ENCODE measurements at regions not wholly inside any gene's neighbourhood (a gene's known extent, or its start where the extent isn't known, plus 50 kb on each side); places are given as distances from the start of the nearest gene placed in this dataset.

DNA sequence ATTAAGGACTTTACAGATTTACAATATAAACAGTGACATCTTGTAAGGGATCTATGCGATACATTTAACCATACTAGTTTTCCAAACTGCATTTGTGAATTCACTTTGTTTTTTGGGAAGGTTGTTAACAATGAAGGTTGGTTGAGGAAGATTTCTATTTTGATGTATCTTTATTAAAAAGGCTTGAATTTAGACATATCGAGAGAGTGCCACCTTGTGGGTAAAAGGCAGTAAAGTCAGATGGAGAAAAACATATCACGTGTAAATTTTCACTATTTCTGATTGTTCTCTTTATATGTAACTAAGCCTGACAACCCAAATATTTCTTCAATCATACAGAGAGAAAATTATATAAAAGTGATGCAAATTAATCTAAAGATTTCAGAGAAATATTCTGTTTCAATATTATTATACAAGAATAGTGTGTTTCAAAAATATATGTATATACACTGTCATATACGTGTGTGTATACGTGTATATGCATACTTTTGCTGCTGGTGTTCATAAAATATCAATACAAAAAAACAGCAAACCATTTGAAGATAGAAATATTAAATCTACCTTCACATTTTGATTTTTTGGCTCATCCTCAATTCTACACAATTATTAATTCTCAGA, 988.6 kb downstream of the SORCS1 start:
- no peak for DNase-seq

DNA sequence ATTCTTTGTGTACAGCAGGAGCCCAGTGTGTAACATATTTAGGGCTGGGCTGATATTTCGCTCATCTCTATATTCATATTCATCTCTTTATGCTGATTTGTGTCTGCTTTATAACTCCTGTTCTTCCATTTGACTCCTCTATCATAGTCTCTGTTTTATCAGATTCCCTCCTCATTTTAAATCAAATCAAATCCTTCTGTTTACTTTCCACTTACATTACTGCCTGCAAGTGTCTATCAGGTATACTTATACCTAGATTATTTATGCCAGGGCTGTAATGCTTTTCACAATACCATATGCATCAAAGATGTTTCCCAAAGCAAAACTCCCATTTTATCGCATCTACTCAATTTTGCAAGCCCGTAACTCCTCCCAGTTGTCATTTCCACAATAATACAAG, 990.7 kb downstream of the SORCS1 start:
- DNase-seq: no peak

DNA sequence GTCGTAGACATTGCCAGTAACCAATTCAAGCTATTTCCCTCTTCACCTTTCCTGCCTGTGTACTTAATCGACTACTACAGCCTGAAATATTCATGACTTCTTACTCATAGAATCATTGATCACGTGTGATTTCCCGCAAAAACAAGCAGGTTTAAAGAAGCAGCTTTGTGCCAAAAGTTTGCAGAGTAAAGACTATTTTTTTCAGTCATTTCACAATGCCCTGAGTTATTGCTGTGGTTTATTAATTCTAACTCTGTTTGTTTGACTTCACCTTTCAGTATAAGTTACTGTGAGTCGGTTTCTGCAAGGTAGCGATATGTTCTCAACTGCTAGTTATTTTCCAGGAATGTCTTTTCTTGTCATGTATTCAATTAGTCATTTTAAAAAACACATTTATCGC, 995.3 kb downstream of the SORCS1 start:
- DNase-seq: no peak

DNA sequence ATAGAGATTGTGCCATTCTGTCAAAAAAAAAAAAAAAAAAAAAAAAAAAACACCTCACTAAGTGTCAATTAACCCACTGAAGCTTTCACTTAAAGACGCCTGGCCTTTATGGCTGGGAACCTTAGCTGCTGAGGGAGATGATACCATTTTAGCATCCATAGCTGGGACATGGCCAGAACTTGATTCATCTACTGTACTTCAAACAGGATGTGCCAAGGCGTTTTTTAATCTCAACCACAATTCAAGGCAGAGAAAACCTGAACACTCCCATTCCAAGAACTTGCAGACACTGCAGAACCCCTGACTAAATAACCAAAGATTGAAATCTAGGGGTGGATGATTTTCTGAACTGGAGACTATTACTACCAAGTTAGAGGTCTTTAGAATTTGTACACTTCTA, 996.6 kb downstream of the SORCS1 start:
- DNase-seq: no peak

DNA sequence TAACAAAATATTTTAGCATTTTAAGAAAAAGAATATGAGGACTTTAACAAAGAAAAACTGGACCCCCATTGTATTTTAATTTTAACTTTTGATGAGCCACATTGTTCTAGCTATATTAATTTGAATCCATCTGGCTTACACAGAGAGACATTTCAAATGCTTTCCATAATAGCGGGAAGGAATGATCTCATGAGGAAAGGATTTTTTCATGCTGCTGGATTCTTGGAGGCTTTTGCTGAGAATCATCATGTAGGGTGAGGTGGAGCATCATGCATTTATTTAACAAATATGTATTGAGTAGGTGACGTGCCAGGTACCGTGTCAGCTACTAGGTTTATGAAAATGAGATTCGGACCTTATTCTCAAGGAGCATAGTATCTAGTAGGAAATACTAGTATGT, 1006.3 kb downstream of the SORCS1 start:
- DNase-seq: no peak

DNA sequence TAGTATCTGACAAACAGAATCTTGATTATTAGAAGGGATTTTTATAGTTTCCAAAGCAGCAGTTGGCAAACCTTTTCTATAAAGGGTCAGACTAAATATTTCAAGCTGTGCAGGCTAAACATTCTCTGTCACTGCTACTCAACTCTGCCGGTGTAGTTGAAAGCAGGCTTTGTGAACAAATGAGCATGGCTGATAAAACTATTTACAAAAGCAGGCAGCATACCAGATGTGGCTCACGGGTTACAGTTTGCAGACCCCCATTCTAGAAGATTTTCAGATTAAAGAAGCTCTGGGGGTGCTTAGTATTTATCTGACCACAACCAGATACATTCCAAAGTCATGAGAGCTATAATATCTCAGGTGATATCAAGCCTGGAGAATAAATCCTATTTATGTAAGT, 1017.5 kb downstream of the SORCS1 start:
- DNase-seq: no peak

DNA sequence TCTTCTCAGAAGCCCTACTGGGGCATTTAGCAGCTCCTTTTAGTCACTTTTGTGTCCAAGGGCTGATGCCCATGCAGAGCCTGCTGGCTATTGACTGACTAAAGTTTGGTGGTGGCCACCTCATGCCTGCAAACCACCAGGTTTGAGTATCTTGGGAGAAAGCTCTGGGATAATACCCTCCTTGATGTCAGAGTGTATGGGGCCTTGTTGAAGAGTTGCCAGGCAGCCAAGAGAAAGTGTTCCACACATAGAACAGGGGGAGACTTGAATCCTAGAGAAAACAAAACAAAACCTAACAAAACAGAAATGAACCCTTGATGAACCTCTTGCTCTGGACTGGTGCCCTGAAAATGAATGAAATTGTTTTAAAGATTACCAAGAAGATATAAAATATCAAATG, 1024.6 kb downstream of the SORCS1 start:
- DNase-seq: no peak

DNA sequence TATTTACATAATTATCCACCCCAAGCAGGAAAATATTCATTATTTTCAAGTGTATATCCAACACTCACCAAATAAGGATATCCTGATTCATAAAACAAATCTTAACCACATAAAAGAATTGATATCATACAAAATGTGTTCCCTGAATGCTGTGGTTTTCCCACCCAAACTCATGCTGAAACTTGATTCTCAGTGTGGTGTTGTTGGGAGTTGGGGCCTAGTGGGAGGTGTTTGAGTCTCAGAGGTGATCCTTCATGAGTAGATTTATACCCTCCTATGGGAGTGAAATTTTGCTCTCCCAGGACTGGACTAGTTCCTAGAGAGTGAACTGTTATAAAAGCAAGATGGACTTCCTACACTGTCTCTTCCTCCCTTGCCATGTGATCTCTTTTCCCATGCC, 1028.3 kb downstream of the SORCS1 start:
- DNase-seq: no peak

DNA sequence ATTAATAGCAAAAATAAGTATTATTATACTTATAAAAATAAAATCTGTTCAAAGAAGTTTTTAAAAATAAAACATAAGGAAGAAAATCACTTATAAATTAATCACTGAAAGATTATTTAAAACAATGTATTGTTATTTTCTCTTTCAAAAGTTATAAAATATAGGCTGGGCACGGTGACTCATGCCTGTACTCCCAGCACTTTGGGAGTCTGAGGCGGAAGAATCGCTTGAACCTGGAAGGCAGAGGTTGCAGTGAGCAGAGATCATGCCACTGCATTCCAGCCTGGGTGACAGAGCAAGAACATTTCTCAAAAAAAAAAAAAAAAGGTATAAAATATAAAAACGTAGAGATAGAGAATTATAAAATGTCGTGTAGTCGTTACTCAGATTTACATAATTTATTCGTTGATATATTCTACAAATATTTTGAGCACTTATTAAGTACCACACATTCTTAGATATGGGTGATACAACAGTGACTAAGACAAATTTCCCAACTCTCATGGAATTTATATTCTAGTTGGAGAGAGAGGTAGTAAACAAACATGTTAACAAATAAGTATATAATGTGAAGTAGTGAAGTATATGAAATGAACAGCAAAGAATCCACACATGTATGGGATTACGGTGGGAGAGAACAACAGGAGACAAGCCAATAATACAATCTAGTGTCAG, 1030.0 kb downstream of the SORCS1 start:
- no peak for DNase-seq

DNA sequence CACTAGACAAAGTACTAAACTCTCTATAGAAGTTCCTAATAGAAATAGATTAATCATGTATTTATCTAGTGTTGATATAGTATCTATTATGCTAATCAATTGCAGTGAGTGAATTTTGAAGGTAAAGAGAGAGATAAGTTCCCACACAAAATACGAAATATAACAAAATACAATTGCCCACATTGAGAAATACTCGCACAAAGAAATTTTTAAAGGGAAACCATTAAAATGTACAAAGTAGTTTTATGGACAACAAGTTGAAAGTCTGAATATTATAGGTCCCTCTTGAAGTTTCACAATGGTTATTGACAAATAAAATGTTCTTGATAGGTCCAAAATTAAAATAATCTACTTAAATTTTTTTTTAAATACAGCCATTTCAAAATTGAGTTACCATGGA, 1031.1 kb downstream of the SORCS1 start:
- no peak for DNase-seq

DNA sequence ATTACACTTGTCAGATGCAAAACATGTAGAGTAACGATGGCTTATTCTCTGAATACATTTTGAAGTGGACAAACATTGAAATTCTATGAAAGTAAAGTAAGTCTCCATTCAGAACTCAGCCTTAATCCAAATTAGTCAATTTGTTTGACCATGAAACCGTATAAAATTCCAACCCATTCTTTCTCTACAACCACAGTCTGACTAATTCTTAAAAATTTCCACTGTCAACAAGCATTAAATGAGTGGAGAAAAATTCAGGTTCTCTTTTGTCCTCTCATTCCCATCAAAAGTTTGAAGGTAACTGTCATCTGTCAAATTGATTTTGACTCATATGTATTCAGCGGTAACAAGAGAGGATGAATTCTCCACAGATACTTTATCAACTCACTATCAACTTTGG, 1031.5 kb downstream of the SORCS1 start:
- no peak for DNase-seq

DNA sequence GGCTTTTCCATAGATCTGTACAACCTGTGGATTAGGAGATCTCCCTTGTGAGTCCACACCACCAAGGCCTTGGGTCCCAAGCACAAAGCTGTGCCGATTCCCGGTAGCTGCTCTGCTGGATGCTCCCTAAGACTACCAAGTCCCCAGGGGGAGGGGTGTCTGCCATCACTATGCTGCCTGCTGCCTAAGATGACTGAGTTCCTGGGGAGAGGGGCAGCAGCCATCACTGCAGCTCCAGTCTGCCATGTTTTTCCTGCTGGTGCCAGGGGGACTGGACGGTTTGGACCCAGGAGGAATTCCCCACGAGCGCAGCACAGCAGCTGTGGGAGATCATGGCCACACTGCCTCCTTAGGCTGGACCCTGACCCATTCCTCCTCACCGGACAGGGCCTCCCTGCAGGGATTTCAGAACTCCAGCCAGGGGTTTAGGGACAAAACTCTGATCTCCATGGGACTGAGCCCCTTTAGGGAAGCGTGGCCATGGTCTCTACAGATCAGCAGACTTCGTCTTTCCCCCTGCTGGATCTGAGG, 1049.8 kb downstream of the SORCS1 start:
- no peak for DNase-seq

DNA sequence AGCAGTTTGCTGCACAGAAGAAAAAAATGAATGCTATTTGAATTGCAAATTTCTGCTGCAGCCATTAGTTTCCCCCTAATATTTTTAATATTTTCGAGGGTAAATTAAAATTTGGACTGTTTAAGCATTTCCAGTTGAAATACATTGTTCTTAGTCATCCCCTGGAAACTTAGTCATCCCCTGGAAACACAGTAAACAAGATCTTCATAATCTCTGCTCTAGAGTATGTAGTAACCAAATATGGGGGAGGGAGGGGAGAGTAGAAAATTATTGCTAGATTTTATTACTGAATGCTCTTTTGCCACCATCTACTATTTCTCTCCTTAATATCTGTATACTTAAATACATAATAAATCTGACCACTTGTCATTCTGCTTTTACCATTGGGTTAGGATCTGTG, 1053.3 kb downstream of the SORCS1 start:
- no peak for DNase-seq

DNA sequence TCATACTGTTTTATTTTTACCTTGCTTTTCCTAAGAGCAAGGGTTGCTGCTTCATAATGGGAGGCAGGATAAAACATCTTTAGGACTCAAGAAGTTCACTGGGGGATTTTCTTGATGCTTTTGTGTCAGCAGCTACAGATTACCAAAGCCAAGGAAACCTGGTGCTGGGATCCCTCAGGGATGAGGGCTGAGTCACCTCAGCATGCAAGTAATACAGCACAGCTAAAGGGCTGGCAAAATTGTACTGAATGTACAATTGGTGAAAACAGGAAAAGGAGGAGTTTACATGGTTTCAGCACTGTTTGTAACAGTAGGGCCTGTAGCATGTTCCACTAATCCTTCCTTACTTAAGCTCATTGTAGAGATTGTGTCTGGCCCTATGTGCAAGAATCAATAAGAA, 1056.8 kb downstream of the SORCS1 start:
- DNase-seq: no peak

DNA sequence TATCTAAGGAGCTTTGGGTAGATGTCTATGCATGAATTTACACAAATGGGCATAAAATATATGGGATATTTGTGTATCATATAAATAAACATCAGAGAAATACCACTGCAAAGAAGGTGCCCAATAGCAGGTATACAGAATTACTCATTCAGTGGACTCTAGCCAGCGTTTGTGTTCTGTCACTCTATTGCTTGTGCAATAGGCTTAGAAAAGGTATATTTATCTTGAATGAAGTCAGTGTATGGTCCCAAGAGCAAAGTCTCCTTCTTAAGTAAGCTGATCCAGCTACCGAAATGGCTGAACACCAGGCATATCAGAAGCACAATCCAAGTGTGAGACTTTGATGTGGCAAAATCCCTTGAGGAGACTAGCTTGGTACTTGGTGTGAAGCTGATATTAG, 1058.4 kb downstream of the SORCS1 start:
- DNase-seq: no peak

DNA sequence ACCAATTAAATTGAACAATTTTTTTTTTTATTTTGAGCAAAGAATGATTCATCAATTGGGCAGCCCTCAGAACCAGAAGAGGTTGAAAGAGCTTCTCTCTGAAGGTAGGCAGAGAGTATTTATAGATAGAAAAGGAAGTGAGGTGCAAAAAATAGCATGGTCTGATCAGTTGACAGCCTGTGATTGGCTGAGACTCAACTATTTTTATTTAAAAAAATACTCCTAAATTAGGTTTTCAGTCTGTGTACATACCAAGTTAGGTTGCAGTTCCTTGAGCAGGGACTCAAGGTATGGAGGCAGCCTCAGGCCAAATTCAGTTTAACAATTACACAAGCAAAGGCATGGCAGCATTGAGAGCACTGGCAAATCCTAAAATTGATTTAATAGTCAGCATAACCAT, 1074.7 kb downstream of the SORCS1 start:
- no peak for DNase-seq

DNA sequence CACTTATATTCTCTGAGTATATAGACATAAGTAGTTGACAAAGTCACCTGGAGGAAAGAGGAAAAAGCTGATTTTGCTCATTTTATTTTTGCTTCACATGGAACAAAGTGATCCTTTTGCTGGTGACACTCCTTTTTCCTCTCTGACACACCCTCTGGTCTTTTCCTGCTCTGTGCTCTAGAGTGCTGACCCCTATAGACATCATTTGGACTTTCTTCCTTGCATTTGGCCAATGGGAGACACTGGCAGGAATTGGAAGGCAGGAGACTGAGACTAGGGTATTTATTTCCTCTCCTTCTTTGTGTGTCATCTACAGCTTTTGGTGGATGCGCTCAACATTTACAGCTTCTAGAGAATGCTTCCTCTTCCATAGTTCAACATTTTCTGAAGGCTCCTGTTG, 1078.1 kb downstream of the SORCS1 start:
- no peak for DNase-seq

DNA sequence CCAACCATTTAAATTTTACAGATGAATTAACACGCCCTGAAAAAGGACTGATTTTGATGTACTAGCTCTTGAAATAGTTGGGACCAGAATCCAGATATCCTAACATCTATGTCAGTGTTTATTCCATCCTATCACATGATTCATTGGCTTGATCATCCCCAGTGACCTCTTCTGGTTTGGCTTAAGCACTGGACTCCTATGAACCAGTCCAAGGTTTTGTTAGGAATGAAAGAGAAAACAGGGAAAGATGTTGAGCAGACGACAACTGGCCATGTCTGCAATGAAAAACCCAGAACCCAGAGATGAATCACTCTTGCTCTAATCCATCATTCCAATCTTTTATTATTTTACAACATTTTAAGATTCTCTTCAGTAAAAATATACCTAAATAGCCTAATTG, 1080.9 kb downstream of the SORCS1 start:
- DNase-seq: no peak

DNA sequence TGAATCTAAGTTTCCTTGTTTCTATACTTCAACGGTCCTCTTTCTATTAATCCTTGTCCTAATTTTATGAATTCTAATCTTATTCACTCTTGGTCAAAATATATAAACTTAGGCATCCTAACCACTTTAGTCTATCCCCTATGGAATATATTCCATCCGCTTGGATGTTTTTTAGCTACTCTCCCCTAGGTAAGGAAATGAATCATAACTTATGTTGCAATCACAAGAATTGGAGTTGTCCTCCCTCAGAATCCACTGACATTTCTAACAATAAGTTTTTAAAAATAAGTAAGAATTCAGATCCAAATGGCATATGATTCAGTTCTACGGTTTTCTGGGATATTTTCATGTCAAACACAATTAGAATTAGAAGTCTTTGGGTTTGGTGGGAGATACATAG, 1081.6 kb downstream of the SORCS1 start:
- DNase-seq: no peak

DNA sequence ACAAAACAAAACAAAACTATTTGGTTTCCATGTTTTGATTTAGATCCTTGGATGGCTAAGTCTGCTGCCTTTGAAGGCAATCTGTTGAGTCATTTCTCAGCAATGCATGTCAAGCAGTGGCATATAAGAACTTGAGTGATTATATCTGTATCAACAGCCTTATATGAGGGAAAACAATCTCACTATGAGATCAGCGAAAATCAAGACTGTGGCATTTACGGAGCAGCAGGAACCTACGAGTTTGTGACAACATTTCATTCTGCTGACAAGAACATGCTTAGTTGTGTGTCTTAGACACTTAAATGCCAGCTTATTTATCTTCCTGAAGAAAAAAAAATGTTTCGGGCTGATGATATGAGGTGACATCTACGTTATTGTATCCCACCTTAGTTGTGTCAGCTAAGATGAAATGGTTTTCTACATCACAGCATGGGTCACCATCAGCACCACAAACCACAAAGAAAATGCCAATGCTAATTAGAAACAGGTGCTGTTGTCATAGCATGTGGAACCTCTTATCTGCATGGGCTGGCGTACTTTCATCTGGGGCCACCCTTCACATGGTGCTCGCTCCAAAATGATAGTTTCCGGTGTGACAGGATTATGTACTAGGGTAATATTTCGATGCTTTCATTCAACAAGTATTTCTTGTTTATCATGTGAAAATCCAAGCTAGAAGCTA, 1085.5 kb downstream of the SORCS1 start:
- DNase-seq: no peak

DNA sequence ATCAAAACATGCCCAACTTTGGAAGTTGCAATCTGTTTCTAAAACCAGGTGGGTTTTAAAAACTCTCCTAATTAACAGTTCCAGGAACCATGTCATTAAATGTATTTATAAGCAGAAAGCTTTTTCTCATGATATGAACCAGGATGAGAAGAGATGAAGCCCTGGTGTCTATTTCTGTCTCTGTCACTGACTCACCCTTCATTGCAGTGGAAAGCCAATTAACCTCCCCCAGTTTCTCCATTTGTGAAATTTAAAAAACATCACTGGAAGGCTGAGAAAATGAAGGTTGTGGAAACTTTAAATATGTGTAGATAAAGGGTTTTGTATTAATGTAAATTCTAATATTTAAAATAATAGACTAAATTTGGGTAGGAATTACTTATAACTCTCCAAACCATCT, 1088.0 kb downstream of the SORCS1 start:
- DNase-seq: no peak

DNA sequence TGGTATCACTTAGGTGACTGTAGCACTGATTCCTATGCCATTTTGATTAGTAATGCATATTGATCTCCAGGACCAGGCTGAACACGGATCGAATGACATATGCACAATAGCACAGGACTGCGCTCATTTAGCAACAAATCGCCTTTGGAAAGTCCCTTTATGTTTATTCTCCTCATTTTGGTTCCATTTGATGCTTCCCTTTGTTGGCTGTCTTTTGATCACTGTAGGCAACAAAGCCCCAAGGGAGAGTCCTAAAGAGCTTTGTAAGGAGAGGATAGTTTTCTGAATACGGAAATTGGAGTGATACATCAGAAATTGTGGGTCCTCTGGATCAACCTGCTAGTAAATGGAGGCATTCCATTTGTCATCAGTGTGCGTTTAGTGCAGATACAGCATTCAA, 1111.4 kb downstream of the SORCS1 start:
- no peak for DNase-seq

DNA sequence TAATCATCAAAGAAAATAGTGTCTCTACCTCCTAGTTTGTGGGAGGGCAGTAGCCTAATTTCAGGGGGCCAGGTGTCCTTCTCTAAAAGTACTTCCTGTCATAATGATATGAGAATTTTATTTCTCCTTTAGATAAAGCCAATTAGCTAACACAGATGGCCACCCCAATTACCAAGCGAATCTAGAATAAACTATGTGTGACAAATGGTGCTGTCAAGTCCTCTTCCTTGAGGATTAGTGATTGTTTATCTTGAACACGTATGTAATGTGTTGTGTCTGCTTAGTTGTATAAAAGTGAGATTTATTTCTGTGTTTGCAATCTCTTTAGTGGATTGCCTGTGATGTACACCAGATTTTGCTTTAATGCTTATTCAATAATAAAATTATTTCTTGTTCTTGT, 1120.0 kb downstream of the SORCS1 start:
- DNase-seq: no peak

DNA sequence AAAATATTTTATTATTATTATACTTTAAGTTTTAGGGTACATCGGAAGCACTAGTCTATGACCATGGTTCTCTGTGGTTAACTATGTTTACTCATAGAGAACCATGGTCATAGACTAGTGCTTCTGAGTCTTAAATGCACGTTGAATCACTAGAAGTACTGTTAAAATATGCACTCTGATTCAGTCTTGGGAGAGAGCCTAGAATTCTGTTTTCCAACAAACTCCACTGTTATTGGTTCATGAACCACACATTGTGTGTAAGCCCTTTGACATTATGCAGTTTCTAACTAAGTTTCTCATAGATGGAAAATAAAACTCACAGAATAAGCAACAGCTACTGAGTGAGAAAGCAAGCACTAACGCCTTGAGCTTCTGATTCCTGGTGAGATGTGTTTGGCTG, 1120.6 kb downstream of the SORCS1 start:
- DNase-seq: no peak

Data from right hindlimb (tissue), 1 donor.